ENCODE measurements at regions not wholly inside any gene's neighbourhood (a gene's known extent, or its start where the extent isn't known, plus 50 kb on each side); places are given as distances from the start of the nearest gene placed in this dataset.

GRCh38 chr1:13878021-13878420 lies 178.0 kb downstream of the PRDM2 start:
- DNase-seq (ENCODE audit: low read depth), result no peak

DNA sequence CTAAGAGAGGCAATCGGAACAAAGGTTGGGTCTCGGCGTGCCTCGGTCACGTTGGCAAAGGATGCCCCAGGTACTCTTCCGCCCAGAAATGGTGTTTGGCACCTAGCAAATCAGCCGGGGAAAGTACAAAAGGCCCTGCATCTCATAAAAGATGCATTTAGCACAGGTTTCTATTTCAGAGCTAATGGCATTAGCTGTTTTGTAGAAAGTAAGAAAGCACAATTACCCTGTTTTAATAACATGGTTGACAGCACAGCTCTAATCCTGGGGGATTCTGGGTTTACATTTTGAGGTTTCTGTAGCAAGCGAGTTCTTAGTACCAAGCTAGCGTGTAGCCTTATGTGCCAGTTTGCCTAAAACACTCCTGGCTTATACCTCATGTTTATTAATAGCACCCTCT lies 178.5 kb downstream of the PRDM2 start:
- no peak for DNase-seq (ENCODE audit: low read depth)

DNA sequence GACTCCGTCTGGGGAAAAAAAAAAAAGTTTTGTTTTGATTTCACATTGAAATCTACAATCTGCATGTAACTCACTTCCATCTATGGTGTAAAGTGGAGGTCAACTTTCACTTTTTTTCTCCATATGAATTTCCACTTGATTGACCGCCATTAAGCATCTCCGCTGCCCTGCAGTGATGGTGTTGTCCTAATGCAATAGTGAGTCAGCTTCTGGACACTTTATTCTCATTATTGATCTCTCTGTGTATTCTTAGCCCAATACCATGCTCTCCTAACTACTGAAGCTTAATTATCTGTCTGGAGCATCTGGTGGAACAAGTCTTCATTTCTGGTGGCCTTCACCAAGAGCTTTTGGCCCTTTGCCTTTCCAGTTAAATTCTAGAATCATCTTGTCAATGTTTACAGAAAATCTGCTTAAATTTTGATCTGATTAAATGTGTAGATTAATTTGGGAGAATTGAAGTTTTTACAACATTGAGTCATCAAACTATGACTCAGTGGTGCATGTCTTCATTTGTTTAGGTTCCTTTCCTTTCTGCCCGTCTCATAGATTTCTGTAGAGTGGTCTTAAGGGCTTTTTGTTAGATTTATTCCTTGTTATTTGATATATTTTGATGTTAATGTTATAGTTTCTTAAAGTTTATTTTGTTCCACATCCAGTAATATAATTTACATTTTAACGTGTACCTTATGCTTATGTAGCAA lies 181.5 kb downstream of the PRDM2 start:
- DNase-seq (ENCODE audit: low read depth), result no peak

GRCh38 chr1:13888351-13888986 lies 188.5 kb downstream of the PRDM2 start:
- DNase-seq (ENCODE audit: low read depth), result no peak

GRCh38 chr1:13889495-13889894 lies 189.5 kb downstream of the PRDM2 start:
- no peak for DNase-seq (ENCODE audit: low read depth)

DNA sequence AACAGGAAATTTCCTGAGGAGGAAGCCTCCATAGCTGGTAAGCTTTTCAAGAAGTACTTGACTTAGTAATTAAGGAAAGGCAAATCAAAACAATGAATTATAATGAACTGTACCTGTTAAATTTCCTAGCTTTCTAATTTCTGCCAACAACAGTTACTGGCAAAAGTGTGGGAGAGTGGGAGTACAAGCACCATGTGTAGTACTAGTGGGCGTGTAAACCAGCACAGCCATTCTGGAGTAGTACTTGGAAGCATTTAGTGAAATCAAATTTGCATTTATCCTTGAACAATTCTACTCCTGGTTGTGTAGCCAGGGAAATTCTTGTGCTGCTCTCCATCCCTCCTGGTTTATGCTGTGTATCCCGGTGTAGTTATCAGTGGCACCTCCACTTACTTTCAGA lies 190.8 kb downstream of the PRDM2 start:
- DNase-seq (ENCODE audit: low read depth), result no peak

DNA sequence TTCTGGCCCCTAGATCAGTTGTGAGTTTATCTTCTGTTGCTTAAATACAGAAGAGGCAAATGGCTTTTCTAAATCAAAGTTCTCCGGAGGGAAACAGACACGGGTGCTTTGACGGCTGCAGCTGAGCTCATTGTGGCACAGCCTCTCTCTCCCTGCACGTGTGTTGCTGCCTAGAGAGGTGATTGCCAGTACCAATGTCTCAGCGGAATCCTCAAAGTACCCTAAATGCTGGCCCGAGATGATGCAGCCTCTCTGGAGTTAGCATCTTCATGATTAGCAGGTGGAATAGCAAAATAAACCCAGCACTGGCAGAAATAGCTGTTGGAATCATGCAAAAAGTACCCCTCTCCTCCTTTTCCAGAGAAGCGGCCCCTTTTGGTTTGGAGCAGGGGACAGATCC lies 192.2 kb downstream of the PRDM2 start:
- no peak for DNase-seq (ENCODE audit: low read depth)

- DNase-seq (ENCODE audit: low read depth), result no peak
Measured at GRCh38 chr1:13892671-13893325, 192.8 kb downstream of the PRDM2 start.

GRCh38 chr1:13893409-13893821 lies 193.4 kb downstream of the PRDM2 start:
- DNase-seq (ENCODE audit: low read depth), result no peak

DNA sequence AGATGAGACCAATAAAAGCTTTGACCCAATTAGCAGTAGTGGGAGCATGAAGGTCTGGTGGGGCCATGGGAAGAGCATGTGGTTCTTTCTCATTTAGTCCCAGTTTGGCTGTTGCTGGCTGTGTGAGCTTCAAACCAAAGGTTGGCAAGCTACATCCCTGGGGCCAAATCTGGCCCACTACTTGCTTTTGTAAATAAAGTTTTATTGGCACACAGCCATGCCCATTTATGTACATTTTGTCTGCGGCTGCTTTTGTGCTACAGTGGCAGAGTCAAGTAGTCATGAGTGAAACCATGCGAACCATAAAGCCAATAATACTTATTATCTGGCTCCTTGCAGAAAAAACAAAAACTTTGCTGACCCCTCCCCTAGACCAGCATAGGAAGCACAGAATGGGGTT lies 196.9 kb downstream of the PRDM2 start:
- DNase-seq (ENCODE audit: low read depth), result no peak

DNA sequence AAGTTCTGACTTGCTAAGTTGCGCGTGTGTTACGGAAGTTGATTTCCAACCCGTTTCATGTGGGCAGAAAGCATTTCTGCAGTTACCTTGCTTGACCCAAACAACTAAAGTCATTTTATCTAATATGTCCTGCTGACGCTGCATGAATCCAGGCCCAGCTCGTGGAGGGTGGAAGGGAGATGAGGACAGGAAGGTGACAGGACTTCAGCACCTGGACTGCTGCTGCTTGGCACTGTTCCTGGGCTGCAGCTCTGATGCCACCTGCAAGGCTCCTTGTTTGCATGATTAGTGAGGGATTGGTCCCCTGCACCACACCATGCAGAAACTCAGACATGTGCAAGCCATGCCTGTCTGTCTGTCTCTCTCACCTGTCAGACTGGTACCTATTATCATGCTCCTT lies 198.4 kb downstream of the PRDM2 start:
- no peak for DNase-seq (ENCODE audit: low read depth)

GRCh38 chr1:13899856-13900255 lies 199.9 kb downstream of the PRDM2 start:
- DNase-seq (ENCODE audit: low read depth), result peak; percentile 32

GRCh38 chr1:13900583-13900982 lies 200.6 kb downstream of the PRDM2 start:
- no peak for DNase-seq (ENCODE audit: low read depth)

GRCh38 chr1:13901039-13901438 lies 201.1 kb downstream of the PRDM2 start:
- DNase-seq (ENCODE audit: low read depth), result no peak

DNA sequence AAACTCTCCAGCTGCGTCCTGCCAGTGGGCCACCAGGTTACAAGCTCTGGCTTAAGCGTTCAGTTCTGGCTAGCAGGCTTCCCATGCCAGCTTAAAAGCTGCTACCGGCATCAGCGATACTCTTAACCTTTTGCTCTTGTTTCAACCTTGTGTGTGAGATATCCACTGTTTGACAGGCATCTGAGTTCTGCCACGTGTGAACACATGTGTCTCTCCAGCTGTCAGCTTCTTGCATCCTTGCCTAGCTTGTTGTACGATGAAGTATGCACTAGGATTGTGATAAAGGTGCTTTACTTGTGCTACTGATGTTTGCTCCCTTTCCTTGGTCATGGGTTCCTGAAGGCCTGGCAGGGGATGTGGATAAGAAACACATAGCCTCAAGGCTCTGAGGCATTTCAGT lies 201.6 kb downstream of the PRDM2 start:
- no peak for DNase-seq (ENCODE audit: low read depth)

GRCh38 chr1:13908128-13908527 lies 208.1 kb downstream of the PRDM2 start:
- DNase-seq (ENCODE audit: low read depth), result no peak

- DNase-seq (ENCODE audit: low read depth), result no peak
Measured at GRCh38 chr1:13911697-13912619, 212.0 kb downstream of the PRDM2 start.

DNA sequence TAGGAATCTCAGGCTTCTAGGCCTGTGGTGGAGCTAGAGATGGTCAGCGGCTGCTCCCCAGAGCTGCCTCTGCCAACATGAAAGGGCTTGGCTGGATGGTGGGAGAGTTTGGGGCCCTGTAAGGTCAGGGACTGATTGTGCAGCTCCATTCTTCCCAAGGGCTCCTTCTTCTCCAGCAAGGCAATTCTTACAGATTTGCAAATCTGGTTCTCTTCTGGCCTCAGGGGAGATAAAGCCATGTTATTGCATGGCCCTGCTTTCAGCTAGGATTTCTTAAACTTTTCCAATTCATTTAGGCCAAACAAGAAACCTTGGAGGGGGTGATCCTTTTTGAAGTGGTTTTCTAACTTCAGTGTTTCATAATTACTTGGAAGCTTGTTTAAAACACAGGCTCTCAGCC lies 213.4 kb downstream of the PRDM2 start:
- no peak for DNase-seq (ENCODE audit: low read depth)

GRCh38 chr1:13916530-13916929 lies 216.5 kb downstream of the PRDM2 start:
- DNase-seq (ENCODE audit: low read depth), result no peak

DNA sequence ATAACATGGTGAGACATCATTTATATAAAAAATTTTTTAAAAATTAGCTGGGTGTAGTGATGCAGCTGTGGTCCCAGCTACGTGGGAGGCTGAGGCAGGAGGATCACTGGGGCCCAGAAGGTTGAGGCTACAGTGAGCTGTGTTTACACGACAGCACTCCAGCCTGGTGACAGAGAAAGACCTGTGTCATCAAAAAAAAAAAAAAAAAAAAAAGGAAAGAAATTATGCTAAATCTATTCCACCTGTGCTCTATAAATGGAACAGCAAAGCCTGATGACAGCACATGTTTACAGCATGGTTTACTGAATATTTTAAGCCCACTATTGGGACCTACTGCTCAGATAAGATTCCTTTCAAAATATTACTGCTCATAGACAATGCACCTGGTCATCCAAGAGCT lies 217.6 kb downstream of the PRDM2 start:
- no peak for DNase-seq (ENCODE audit: low read depth)

GRCh38 chr1:13918862-13919261 lies 218.9 kb downstream of the PRDM2 start:
- no peak for DNase-seq (ENCODE audit: low read depth)

- no peak for DNase-seq (ENCODE audit: low read depth)
Measured at GRCh38 chr1:13921190-13921589, 221.2 kb downstream of the PRDM2 start.

Data from GM04503 (cell line).